Activated CD8-positive, alpha-beta memory T cell treated with anti-CD3 and anti-CD28 coated beads, Interleukin-2, amount 50 U/mL, for 1 hour (primary cell): ENCODE measurements at regions not wholly inside any gene's neighbourhood (a gene's known extent, or its start where the extent isn't known, plus 50 kb on each side); places are given as distances from the start of the nearest gene placed in this dataset.

Source experiments
- DNase-seq: peaks from one replicate; pipeline ENCODE4 v3.0.0-alpha.2; 2020; ENCODE audit errors: extremely low read depth

DNA sequence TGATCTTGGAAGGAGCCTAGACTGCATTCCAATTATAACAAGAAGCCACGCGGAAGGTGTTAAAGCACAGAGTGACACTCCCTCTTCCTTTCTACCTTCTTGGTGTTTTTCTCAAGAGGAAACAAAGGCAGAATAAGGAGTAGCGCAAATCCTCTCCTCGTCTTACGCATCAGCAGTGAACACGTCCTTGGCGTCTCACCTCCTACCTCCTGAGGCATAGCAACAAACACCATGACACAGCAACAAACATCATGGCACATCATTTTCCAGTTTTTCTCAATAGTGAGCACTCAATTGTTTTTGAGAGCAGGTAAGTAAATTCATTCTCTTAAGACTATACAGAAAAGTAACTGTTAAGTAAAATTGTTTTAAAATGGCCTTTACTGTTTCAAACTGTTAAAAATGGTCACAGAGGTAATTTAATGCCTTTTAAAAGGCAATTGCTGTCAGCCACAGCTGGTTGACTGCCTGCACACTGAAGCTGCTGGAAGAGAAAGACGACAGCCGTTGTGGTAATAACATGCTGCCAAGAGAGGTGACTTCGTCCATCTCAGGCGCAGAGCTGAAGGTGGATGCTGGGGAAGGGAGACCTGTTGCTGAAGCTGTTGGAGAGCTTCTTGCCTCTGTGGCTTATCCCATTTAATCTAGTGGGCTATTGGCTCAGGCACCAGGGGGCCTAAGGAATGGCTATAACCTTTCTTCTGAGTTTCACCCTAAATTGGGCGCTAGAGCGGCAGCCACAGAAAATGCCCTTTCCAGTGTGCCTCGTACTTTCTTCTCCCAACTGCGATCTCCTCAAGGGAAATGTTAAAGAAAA, 703.7 kb downstream of the UQCRFS1 start:
- DNase-seq: no peak

DNA sequence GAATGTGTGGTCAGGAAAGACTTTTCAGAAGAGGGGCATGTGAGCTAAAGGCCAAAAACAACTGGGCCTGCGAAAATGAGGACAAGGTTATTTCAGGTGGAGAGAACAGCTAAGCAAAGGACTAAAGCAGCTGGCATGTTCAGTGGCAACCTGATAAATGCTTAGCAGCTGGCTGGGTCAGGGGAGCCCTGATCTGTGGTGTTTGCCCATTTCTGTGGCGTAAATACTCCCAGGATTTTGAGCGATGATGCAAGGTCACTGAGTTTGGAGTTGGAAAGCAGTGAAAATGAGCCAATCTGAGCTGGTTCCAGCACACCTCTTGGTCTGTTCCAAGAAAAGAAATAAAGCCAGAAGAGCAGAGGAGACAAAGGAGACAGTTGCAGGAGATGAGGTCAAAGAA, 704.3 kb downstream of the UQCRFS1 start:
- DNase-seq: no peak

DNA sequence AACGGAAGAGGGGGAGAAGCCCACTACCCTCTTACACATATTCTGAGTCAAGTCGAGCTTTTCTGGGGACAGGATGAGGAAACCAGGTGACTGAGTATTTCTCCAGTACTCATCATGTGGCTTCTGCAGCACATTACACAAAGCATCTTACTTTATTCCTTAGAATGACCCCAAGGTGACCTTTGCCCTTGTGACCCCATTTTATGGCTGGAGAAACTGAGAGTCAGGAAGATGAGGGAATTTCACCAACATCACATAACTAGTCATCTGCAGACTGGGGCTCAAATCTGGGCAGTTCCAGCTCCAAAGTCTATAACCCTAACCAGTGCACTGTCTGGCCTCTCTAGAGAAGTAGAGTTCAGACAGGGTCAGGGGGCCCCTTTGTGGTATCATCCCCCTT, 707.0 kb downstream of the UQCRFS1 start:
- no peak for DNase-seq

- DNase-seq: no peak
Observed at GRCh38 chr19:28505134-28505533, 707.8 kb downstream of the UQCRFS1 start.

DNA sequence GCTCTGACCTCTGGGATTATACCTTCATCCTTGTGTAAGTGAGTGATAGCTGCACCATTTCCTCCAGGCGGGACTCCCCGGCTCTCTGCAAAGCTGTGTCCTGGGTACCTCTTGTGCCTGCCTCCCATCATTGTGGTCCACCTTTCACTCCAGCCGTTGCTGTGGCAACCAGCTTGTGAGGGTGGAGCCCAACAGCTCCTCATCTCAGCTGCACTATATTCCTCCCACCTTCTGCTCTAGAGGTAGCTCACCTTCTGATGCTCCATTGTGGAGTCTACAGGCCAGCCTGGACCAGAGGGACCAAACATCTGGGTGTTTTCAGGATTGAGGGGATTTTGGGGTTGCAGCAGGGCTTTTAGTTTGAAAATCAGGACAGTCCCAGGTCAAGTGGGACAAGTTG, 708.2 kb downstream of the UQCRFS1 start:
- no peak for DNase-seq

GRCh38 chr19:28504139-28504538, 708.8 kb downstream of the UQCRFS1 start:
- no peak for DNase-seq

GRCh38 chr19:28502879-28503734, 709.8 kb downstream of the UQCRFS1 start:
- DNase-seq: no peak

GRCh38 chr19:28501976-28502375, 711.0 kb downstream of the UQCRFS1 start:
- DNase-seq: no peak

GRCh38 chr19:28500982-28501630, 711.8 kb downstream of the UQCRFS1 start:
- DNase-seq: no peak

DNA sequence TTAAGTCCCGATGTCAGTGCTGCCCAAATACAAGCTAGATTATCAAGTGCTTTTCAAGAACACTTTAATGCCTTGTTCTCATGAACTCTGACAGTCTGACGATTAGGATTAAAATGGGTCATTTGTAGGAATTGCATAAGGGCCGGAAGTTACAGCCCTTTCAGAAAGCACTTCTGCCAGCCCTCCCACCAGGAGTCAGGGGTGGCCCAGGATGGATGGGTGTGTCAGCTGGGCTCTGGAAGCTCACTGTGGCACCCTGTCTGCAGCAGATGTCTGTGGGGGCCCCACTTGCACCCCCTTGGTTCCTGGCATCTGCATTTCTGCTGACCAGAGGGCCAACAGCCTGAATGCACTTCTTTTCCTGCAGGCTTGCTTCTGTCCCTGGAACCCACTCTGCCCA, 712.7 kb downstream of the UQCRFS1 start:
- DNase-seq: no peak

- no peak for DNase-seq
Observed at GRCh38 chr19:28498404-28498976, 714.5 kb downstream of the UQCRFS1 start.

DNA sequence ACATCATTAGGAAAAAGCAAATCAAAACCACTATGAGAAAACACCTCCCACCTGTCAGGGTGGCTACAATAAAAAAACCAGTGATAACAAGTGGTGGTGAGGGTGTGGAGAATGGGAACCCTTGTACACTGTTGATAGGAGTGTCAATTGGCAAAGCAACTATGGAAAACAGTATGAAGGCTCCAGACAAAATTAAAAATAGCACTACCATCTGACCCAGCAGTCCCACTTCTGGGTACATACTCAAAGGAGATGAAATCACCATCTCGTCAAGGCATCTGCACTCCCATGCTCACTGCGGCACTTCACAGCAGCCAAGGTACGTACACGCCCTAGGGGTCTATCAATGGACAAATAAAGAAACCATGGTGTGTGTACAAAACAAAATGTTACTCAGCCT, 715.1 kb downstream of the UQCRFS1 start:
- no peak for DNase-seq

- DNase-seq: no peak
Observed at GRCh38 chr19:28497137-28497536, 715.8 kb downstream of the UQCRFS1 start.

- DNase-seq: no peak
Observed at GRCh38 chr19:28495046-28495445, 717.9 kb downstream of the UQCRFS1 start.

DNA sequence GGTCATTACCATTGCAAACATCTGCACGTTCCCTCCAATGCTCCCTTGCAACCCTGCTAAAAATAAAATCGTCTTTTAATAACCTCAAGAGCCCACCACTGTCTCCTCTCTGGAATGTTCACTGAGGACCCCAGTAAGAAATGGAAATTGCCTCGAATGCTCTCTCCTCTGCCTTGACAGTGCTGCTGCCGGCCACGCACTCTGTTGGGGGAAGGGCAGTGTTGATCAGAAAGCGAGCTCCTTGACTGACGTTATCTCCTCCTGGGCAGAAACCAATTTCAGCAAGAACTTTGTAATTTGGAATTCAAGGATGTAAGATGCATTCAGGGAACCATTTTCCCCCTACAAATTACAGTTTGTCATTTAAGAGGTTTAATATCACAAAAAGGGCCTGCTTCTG, 718.5 kb downstream of the UQCRFS1 start:
- DNase-seq: no peak

DNA sequence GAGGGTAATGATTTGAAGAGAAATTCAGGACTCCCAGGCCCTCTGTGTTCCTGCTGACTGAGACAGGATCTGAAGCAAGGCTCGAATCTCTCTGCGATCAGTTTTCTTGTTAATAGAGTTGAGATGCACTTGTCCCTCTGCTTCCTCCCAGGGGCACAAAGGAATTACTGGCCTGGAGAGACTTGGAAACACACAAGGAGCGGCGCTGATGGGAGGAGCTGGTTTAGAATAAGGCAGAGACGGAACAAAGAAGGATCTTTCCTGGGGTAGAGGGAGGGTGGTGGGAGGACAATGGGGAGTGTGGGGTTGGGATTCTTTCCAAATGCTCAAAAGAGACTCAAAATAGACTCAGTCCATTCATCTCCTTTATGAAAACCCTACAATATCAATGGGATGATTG, 719.1 kb downstream of the UQCRFS1 start:
- DNase-seq: no peak

DNA sequence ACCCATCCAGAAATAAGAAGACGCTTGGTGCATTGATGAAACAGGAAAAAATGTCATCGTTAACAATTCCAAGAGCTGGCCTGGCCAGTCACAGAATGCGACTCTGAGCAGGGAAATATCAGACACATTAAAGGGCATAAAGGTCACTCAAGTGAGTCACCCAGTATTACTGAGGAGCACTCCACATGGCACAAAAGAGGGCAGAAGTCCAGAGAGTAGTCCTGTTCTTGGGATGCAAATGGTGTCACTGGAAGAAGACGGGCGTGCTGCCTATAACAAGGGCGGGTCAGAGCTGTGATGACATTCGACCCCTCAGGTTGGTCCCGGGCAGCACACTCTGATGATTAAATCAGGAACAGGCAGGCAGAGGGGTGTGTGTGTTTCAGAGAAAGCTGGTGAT, 720.3 kb downstream of the UQCRFS1 start:
- DNase-seq: no peak

GRCh38 chr19:28492201-28492600, 720.8 kb downstream of the UQCRFS1 start:
- DNase-seq: no peak

GRCh38 chr19:28489776-28490175, 723.2 kb downstream of the UQCRFS1 start:
- DNase-seq: no peak

DNA sequence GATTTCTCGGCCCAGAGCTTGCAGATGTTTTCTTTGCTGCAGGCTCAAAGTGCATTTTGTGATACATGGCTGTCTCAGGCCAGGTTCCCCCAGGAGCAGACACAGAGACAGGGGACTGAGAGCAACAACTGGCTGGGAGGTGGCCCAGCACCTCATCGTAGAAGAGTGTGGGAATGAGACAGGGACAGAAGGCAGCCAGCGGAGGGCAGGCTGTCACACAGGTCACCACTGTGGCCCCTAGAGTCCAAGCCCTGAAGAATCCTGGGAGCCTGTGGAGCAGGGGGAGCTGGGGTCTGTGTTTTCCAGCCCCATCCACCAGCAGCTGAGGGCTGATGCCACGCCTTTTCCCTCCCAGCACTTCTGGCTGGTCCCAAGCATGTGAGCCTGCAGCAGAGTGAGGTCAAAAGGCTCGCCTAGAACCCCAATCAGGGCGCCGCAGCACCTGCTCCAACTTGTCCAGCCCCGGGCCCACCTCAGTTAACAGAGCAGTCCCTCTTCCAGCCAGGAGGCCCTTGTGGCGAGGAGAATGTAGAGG, 723.8 kb downstream of the UQCRFS1 start:
- no peak for DNase-seq

- no peak for DNase-seq
Observed at GRCh38 chr19:28487999-28488398, 725.0 kb downstream of the UQCRFS1 start.

DNA sequence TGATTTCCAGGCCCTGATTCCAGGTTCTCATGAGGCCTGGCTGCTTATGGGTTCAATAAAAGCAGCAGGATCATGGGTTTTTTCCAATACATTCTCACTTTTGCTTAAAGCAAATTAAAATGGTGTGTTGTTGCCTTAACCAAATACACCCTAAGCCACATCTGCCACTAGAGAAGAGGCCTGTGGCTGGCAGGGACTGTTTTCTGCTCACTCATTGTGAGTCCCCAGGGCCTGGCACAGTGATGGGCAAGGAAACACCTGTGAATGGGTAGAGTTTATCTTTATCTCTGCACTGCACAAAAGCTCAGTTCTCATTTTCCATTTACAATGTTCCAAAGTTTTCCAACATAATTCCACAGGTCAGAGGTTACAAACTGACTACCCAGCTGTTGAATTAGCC, 726.0 kb downstream of the UQCRFS1 start:
- no peak for DNase-seq
